Subcutaneous abdominal adipose tissue (tissue), 5 donors: ENCODE measurements at regions not wholly inside any gene's neighbourhood (a gene's known extent, or its start where the extent isn't known, plus 50 kb on each side); places are given as distances from the start of the nearest gene placed in this dataset.
"Not testable (repeated sequence)": the region's sequence is repeated elsewhere in the genome, so short reads cannot be mapped to it uniquely, and the experiment has no call there.

Experiments used
- H3K27ac ChIP-seq: one replicate; pipeline ENCODE4 v1.7.0; 2013; ENCODE audit warnings: low read depth, mild to moderate bottlenecking, inconsistent platforms, low read length, moderate library complexity
- H3K27me3 ChIP-seq, 5 donors: one replicate each; pipeline ENCODE4 v1.7.0; 2013; ENCODE audit warnings: low read length in 5 of 5, inconsistent platforms in 1 of 5; ENCODE audit not compliant: control insufficient read depth in 5 of 5, insufficient read depth in 4 of 5
- H3K36me3 ChIP-seq, 5 donors: one replicate each; pipeline ENCODE4 v1.7.0; 2013; ENCODE audit warnings: low read length in 5 of 5; ENCODE audit not compliant: control insufficient read depth in 5 of 5, insufficient read depth in 5 of 5
- H3K4me1 ChIP-seq, 5 donors: one replicate each; pipeline ENCODE4 v1.7.0; 2013; ENCODE audit warnings: low read length in 5 of 5, mild to moderate bottlenecking in 3 of 5, moderate library complexity in 1 of 5; ENCODE audit not compliant: control insufficient read depth in 5 of 5, insufficient read depth in 5 of 5
- H3K4me3 ChIP-seq, 5 donors: one replicate each; pipeline ENCODE4 v1.7.0; 2013; ENCODE audit warnings: low read length in 5 of 5, low read depth in 1 of 5
- H3K9ac ChIP-seq, 5 donors: one replicate each; pipeline ENCODE4 v1.7.0; 2013; ENCODE audit warnings: low read length in 5 of 5, mild to moderate bottlenecking in 4 of 5, moderate library complexity in 3 of 5
- H3K9me3 ChIP-seq, 5 donors: one replicate each; pipeline ENCODE4 v1.7.0; 2013; ENCODE audit warnings: low read length in 5 of 5; ENCODE audit not compliant: control insufficient read depth in 5 of 5
- donor health status: healthy.
- donor health status: healthy.
- donor health status: healthy.
- donor health status: healthy.
- donor health status: healthy.

GRCh38 chr5:89830691-89831090, 578.9 kb downstream of the CETN3 start:
- no peaks in the 10 kb centered on the region for H3K36me3 ChIP-seq
- H3K27me3 ChIP-seq: no peaks in the 10 kb centered on the region
- H3K27ac ChIP-seq: no peak overlapping the region
- H3K4me1 ChIP-seq: no peaks in the 10 kb centered on the region
- H3K9ac ChIP-seq: no peak overlapping the region
- no peaks in the 10 kb centered on the region for H3K9me3 ChIP-seq
- H3K4me3 ChIP-seq: no peak overlapping the region

GRCh38 chr5:89827960-89828359, 581.6 kb downstream of the CETN3 start:
- Histone ChIP-seq H3K4me1 (no peaks in the 10 kb centered on the region), H3K9me3 (no peaks in the 10 kb centered on the region), H3K9ac (no peak overlapping the region), H3K4me3 (no peak overlapping the region), H3K27me3 (no peaks in the 10 kb centered on the region), H3K36me3 (no peaks in the 10 kb centered on the region), H3K27ac (no peak overlapping the region)

DNA sequence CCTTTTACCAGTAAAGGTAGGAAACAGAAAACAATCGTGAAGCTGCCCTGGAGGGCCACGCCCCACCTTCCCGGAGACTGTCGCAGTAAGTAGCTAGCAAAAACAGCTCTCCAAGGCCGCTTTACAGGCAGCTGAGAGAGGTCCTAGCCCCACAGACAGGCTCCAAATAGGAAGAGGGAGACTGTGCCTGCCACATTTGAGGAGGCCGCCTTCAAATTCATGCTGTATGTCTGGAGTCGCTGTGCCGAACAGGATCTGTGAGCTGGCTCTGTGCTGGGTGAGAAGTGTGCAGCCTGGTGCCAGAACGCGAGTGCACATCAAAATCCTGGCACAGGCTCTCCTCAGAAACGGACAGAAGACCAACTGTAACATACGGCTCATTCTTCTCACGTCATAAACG, 582.2 kb downstream of the CETN3 start:
- Histone ChIP-seq H3K36me3 (no peaks in the 10 kb centered on the region), H3K27me3 (no peaks in the 10 kb centered on the region), H3K9ac (no peak overlapping the region), H3K9me3 (no peaks in the 10 kb centered on the region), H3K27ac (no peak overlapping the region), H3K4me3 (no peak overlapping the region), H3K4me1 (no peaks in the 10 kb centered on the region)

DNA sequence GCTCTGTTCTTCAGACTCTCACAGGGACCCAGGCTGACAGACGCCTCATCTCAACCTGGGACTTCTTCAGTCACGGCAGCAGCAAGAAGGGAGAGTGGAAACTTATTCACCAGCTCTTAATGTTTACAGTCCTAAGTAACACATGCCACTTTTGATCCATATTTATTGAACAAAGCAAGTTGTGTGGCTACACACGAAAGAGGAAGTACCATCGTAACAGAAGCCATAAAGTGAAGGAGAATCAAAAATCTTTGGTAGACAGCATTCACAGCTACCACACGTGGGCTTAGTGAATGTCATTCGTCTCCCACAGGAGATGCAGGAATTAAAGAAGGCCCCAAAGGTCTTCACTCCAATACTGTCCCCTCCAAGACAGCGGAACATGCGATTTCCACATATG, 582.6 kb downstream of the CETN3 start:
- Histone ChIP-seq H3K4me1 (no peaks in the 10 kb centered on the region), H3K4me3 (no peak overlapping the region), H3K36me3 (no peaks in the 10 kb centered on the region), H3K27me3 (no peaks in the 10 kb centered on the region), H3K27ac (no peak overlapping the region), H3K9ac (no peak overlapping the region), H3K9me3 (no peaks in the 10 kb centered on the region)

DNA sequence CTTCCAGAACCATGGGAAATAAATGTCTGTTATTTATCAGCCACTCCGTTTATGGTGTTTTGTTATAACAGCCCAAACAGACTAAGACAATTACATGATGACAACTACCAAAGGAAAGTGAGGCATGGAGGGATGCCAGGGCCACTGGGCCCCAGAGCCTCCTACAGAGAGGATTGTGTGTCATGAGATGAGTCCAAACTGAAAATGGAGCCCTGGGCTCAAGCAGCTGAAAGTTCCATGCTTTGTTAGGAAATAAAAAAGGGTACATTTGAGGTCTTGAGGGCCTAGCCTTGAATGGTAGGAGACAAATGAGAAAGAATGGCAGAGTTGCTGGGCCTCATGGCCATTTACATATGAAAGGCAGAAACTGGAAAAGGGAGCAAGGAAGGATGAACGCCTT, 586.5 kb downstream of the CETN3 start:
- no peaks in the 10 kb centered on the region for H3K9me3 ChIP-seq

DNA sequence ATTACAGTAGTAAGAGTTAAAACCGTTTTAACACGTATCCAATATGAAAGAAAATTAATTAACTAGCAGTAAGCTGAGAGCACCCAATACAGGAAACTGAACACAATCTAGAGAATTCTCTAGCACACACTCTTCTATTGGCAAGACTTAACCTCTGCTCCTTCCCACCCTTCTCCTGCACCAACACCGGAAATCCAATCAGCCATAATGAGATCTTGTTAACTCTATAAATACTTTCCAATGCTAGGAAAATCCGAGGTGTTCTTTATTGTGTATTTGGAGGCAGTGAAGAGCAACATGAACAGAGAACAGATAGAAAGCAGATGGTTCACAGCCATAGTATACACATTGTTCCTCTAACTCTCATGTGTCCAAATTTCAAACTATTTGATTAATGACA, 591.7 kb downstream of the CETN3 start:
- H3K4me1 ChIP-seq: no peaks in the 10 kb centered on the region
- H3K36me3 ChIP-seq: no peaks in the 10 kb centered on the region
- no peaks in the 10 kb centered on the region for H3K27me3 ChIP-seq
- H3K9me3 ChIP-seq: peaks cover 0 to 4% (median 0%) of the 10 kb centered on the region in 5 donors
- H3K27ac ChIP-seq: no peak overlapping the region
- H3K9ac ChIP-seq: no peak overlapping the region
- no peak overlapping the region for H3K4me3 ChIP-seq

More for the DNA sequence above, 586.5 kb downstream of the CETN3 start:
- no peak overlapping the region for H3K9ac ChIP-seq
- H3K4me3 ChIP-seq: no peak overlapping the region
- no peak overlapping the region for H3K27ac ChIP-seq
- no peaks in the 10 kb centered on the region for H3K27me3 ChIP-seq
- H3K4me1 ChIP-seq: no peaks in the 10 kb centered on the region
- no peaks in the 10 kb centered on the region for H3K36me3 ChIP-seq

- Histone ChIP-seq H3K4me3 (no peak overlapping the region), H3K4me1 (no peaks in the 10 kb centered on the region), H3K36me3 (no peaks in the 10 kb centered on the region), H3K27ac (no peak overlapping the region), H3K9me3 (peaks cover 0 to 4% (median 0%) of the 10 kb centered on the region in 5 donors), H3K9ac (no peak overlapping the region), H3K27me3 (no peaks in the 10 kb centered on the region)
Measured at GRCh38 chr5:89816038-89816437, 593.5 kb downstream of the CETN3 start.

- H3K9ac ChIP-seq, H3K27me3 ChIP-seq, H3K4me1 ChIP-seq, H3K36me3 ChIP-seq, H3K4me3 ChIP-seq, H3K27ac ChIP-seq: not testable (repeated sequence)
- H3K9me3 ChIP-seq: peaks cover 0 to 11% (median 4%) of the 10 kb centered on the region in 5 donors
Measured at GRCh38 chr5:89800735-89801134, 608.8 kb downstream of the CETN3 start.

DNA sequence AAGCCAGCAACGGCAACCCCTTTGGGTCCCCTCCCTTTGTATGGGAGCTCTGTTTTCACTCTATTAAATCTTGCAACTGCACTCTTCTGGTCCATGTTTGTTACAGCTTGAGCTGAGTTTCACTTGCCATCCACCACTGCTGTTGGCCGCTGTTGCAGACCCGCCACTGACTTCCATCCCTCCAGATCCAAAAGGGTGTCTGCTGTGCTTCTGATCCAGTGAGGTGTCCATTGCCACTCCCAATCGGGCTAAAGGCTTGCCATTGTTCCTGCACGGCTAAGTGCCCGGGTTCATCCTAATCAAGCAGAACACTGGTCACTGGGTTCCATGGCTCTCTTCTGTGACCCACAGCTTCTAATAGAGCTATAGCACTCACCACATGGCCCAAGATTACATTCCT, 615.1 kb downstream of the CETN3 start:
- not testable (repeated sequence) for H3K4me3 ChIP-seq, H3K4me1 ChIP-seq, H3K36me3 ChIP-seq, H3K27ac ChIP-seq, H3K9ac ChIP-seq, H3K27me3 ChIP-seq
- peaks cover 0 to 17% (median 4%) of the 10 kb centered on the region in 5 donors for H3K9me3 ChIP-seq

- H3K9me3 ChIP-seq: peaks cover 13 to 35% (median 26%) of the 10 kb centered on the region in 5 donors
- not testable (repeated sequence) for H3K4me1 ChIP-seq, H3K4me3 ChIP-seq, H3K9ac ChIP-seq, H3K27me3 ChIP-seq, H3K27ac ChIP-seq, H3K36me3 ChIP-seq
Measured at GRCh38 chr5:89779734-89780133, 629.8 kb downstream of the CETN3 start.

DNA sequence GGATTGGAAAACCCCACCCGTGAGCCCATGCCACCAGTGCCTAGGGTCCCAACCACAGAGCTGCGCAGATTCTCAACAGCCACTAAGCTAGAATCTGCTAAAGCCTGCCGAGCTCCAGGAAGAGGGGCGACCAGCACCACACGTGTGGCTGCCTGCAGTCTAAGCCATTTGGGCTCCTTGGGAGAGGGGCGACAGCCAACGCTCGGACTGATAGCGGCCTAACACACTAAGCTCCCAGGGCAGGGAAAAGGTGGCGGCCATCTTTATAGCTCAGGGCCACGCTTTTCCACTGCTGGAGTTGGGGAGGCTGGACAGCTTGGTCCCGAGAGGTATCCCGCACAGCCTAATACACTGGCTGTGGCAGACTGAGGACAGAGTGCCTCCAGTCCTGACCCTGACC, 631.8 kb downstream of the CETN3 start:
- H3K9me3 ChIP-seq: peaks cover 13 to 35% (median 26%) of the 10 kb centered on the region in 5 donors
- H3K36me3 ChIP-seq: no peaks in the 10 kb centered on the region
- H3K27ac ChIP-seq: no peak overlapping the region
- no peaks in the 10 kb centered on the region for H3K27me3 ChIP-seq
- no peak overlapping the region for H3K9ac ChIP-seq
- no peaks in the 10 kb centered on the region for H3K4me1 ChIP-seq
- no peak overlapping the region for H3K4me3 ChIP-seq
